ENCODE measurements at regions not wholly inside any gene's neighbourhood (a gene's known extent, or its start where the extent isn't known, plus 50 kb on each side); places are given as distances from the start of the nearest gene placed in this dataset.

DNA sequence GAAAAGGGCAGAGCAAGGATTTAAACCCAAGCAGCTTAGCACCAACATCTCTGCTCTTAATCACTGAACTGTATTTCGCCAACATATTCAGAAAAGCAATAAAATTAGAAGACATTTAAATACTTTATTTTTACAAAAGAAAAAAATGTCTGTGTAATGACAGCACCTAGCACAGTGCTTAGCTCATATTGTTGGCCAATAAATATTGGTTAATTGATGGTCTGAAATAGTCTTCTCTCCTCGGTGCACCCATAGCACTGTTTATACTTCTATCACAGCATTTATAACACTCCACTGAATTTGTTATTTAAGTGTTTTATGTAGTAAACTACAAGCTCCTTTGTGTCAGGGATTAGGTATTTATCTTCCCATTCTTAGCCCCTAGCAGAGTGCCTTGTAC is 70.9 kb upstream of the PLPPR4 start:
- no peak overlapping the region for H3K27ac ChIP-seq
- 72 to 80% methylated on average over 2 of the region's 2 CpGs for WGBS, 2 donors
- H3K27me3 ChIP-seq: no peaks in the 10 kb centered on the region
- TF ChIP-seq POLR2AphosphoS5 (IDR thresholded peaks at IDR 0.05) (no peak), EP300 (IDR thresholded peaks at IDR 0.05) (no peak), CTCF (IDR thresholded peaks at IDR 0.05) (no peak), POLR2A (IDR thresholded peaks at IDR 0.05) (no peak)
- H3K9me3 ChIP-seq: no peaks in the 10 kb centered on the region
- H3K4me1 ChIP-seq: no peaks in the 10 kb centered on the region
- intact Hi-C loops (cut with DNase I): no loop called here
- DNase-seq: no peak
- no peaks in the 10 kb centered on the region for H3K36me3 ChIP-seq
- no peak overlapping the region for H3K4me3 ChIP-seq

DNA sequence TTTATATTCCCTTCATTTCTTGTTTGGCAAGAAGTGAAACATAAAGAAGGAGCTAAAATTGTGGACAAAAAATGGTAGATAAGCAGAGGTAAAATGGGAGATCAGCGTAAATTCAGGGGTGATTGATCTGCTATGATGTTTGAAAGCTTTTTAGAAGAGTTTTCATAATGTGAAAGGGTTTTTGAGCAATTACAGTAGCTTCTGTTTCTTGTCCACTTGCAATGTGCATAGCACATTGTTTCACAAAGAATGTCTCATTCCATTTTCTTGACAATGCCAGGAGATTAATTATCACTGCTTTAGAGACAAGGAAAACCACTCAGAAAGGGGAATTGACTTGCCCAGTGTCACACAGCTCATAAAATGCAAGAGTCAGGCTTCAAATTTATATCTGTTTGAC is 65.9 kb upstream of the PLPPR4 start:
- no peak overlapping the region for H3K27ac ChIP-seq
- intact Hi-C loops (cut with DNase I): no loop called here
- 74 to 76% methylated on average over 1 of the region's 1 CpG for WGBS, 2 donors

GRCh38 chr1:99207216-99207615 is 57.1 kb upstream of the PLPPR4 start:
- Histone ChIP-seq H3K27me3 (no peaks in the 10 kb centered on the region), H3K9me3 (no peaks in the 10 kb centered on the region), H3K4me3 (no peak overlapping the region), H3K27ac (no peak overlapping the region), H3K36me3 (no peaks in the 10 kb centered on the region), H3K4me1 (no peaks in the 10 kb centered on the region)
- intact Hi-C loops (cut with DNase I): no loop called here
- TF ChIP-seq EP300 (IDR thresholded peaks at IDR 0.05) (no peak), POLR2A (IDR thresholded peaks at IDR 0.05) (no peak), POLR2AphosphoS5 (IDR thresholded peaks at IDR 0.05) (no peak), CTCF (IDR thresholded peaks at IDR 0.05) (no peak)
- 49 to 73% methylated on average over 3 of the region's 3 CpGs for WGBS, 2 donors
- DNase-seq: no peak

More for the DNA sequence above, 65.9 kb upstream of the PLPPR4 start:
- no peaks in the 10 kb centered on the region for H3K27me3 ChIP-seq
- no peaks in the 10 kb centered on the region for H3K36me3 ChIP-seq
- H3K9me3 ChIP-seq: no peaks in the 10 kb centered on the region
- no peak for DNase-seq
- no peaks in the 10 kb centered on the region for H3K4me1 ChIP-seq
- TF ChIP-seq CTCF (IDR thresholded peaks at IDR 0.05) (no peak), EP300 (IDR thresholded peaks at IDR 0.05) (no peak), POLR2A (IDR thresholded peaks at IDR 0.05) (no peak), POLR2AphosphoS5 (IDR thresholded peaks at IDR 0.05) (no peak)
- no peak overlapping the region for H3K4me3 ChIP-seq

All from sigmoid colon (tissue), 6 donors.